H1 (cell line): ENCODE measurements at regions not wholly inside any gene's neighbourhood (a gene's known extent, or its start where the extent isn't known, plus 50 kb on each side); places are given as distances from the start of the nearest gene placed in this dataset.

Experiments used
- CHD2 ChIP-seq: IDR thresholded peaks from 2 replicates; pipeline ENCODE4 v1.6.1; 2012; ENCODE audit warnings: low read length, improper control_type of control experiment
- CTCF ChIP-seq, 3 experiments: IDR thresholded peaks; 1 replicate in 2 of 3; 2 replicates in 1 of 3; pipeline versions ENCODE4 v1.5.1 to v1.6.1; 2011; ENCODE audit warnings: low read length in 3 of 3, mild to moderate bottlenecking in 3 of 3, inconsistent platforms in 2 of 3, low read depth in 1 of 3, moderate library complexity in 1 of 3; ENCODE audit not compliant: insufficient read depth in 1 of 3; ENCODE audit errors: control extremely low read depth in 1 of 3
- EZH2 ChIP-seq: fragments of 200-600 bp; sonication (generic); IDR thresholded peaks from 2 replicates; pipeline ENCODE4 v1.7.1; 2012; ENCODE audit warnings: low read depth, mild to moderate bottlenecking, moderate library complexity, low read length, inconsistent platforms; ENCODE audit not compliant: severe bottlenecking
- KDM5A ChIP-seq: fragments of 200-600 bp; IDR thresholded peaks from 2 replicates; pipeline ENCODE4 v1.7.1; 2012; ENCODE audit warnings: mild to moderate bottlenecking, low read length, inconsistent platforms, mixed read lengths
- MAX ChIP-seq: IDR thresholded peaks from 2 replicates; pipeline ENCODE4 v1.6.1; 2012; ENCODE audit warnings: inconsistent platforms
- NRF1 ChIP-seq: IDR thresholded peaks from 2 replicates; pipeline ENCODE4 v1.6.1; 2011; ENCODE audit warnings: mild to moderate bottlenecking, low read depth, low read length, improper control_type of control experiment
- POLR2A ChIP-seq, 2 experiments: IDR thresholded peaks; 1 replicate in 1 of 2; 2 replicates in 1 of 2; pipeline ENCODE4 v1.6.1; 2011; ENCODE audit warnings: low read depth in 2 of 2, low read length in 2 of 2, mild to moderate bottlenecking in 2 of 2; ENCODE audit errors: control extremely low read depth in 1 of 2
- POLR2AphosphoS5 ChIP-seq: IDR thresholded peaks from 2 replicates; pipeline ENCODE4 v1.6.1; 2011; ENCODE audit warnings: low read depth, low read length
- RAD21 ChIP-seq, 2 experiments: IDR thresholded peaks in 1 of 2; conservative IDR thresholded peaks in 1 of 2; 2 replicates each; pipeline ENCODE4 v1.6.1; 2011; ENCODE audit warnings: low read depth in 2 of 2, low read length in 2 of 2, improper control_type of control experiment in 1 of 2, inconsistent platforms in 1 of 2, mild to moderate bottlenecking in 1 of 2, moderate library complexity in 1 of 2
- RXRA ChIP-seq: IDR thresholded peaks from 2 replicates; pipeline ENCODE4 v1.6.1; 2011; ENCODE audit warnings: low read depth, mild to moderate bottlenecking, low read length, moderate library complexity; ENCODE audit not compliant: insufficient read depth
- SRF ChIP-seq: IDR thresholded peaks from 2 replicates; pipeline ENCODE4 v1.6.1; 2011; ENCODE audit warnings: mild to moderate bottlenecking, low read depth, low read length, moderate library complexity
- TAF1 ChIP-seq: IDR thresholded peaks from 2 replicates; pipeline ENCODE4 v1.6.1; 2011; ENCODE audit warnings: mild to moderate bottlenecking, low read depth, low read length
- TEAD4 ChIP-seq: IDR thresholded peaks from 2 replicates; pipeline ENCODE4 v1.6.1; 2012; ENCODE audit warnings: low read depth, low read length, inconsistent platforms, mixed read lengths
- ZNF274 ChIP-seq: IDR thresholded peaks from 2 replicates; pipeline ENCODE4 v1.7.0; 2012; ENCODE audit warnings: low read length, borderline replicate concordance; ENCODE audit errors: extremely low read depth

- TF ChIP-seq CTCF (IDR thresholded peaks at IDR 0.05; ENCODE audit: control extremely low read depth in 1 of 3, insufficient read depth in 1 of 3, low read depth in 1 of 3, low read length in 3 of 3) (no peak), POLR2A (IDR thresholded peaks at IDR 0.05; ENCODE audit: control extremely low read depth in 1 of 2, low read depth in 2 of 2, low read length in 2 of 2) (no peak), CHD2 (no peak), TAF1 (no peak), POLR2AphosphoS5 (no peak), MAX (no peak), ZNF274 (no peak), EZH2 (no peak), KDM5A (no peak), RAD21 (IDR thresholded peaks at IDR 0.05 in 1 of 2, conservative IDR thresholded peaks at IDR 0.05 in 1 of 2; ENCODE audit: low read depth in 2 of 2, low read length in 2 of 2) (no peak), NRF1 (no peak), RXRA (no peak), SRF (no peak), TEAD4 (no peak)
These were observed 57.3 kb upstream of the WNT7A start for GRCh38 chr3:13937131-13937530.
